Glomerular visceral epithelial cell (primary cell): ENCODE measurements at regions not wholly inside any gene's neighbourhood (a gene's known extent, or its start where the extent isn't known, plus 50 kb on each side); places are given as distances from the start of the nearest gene placed in this dataset.
A peak's percentile ranks its signal among the peaks of the same experiment; 100 is the strongest.
"Not testable (repeated sequence)": the region's sequence is repeated elsewhere in the genome, so short reads cannot be mapped to it uniquely, and the experiment has no call there.

Experiments used
- DNase-seq: peaks from one replicate; pipeline ENCODE4 v3.0.0-alpha.2; 2016; ENCODE audit errors: extremely low spot score

GRCh38 chr10:64732372-64732957, 1211.3 kb downstream of the REEP3 start:
- no peak for DNase-seq

GRCh38 chr10:64733980-64734379, 1212.8 kb downstream of the REEP3 start:
- peak; percentile 46 for DNase-seq

- no peak for DNase-seq
Observed at GRCh38 chr10:64738462-64738861, 1217.3 kb downstream of the REEP3 start.

GRCh38 chr10:64745565-64745964, 1224.4 kb downstream of the REEP3 start:
- DNase-seq = no peak

GRCh38 chr10:64750672-64751071, 1229.5 kb downstream of the REEP3 start:
- no peak for DNase-seq

GRCh38 chr10:64753516-64753915, 1232.3 kb downstream of the REEP3 start:
- DNase-seq = no peak

GRCh38 chr10:64760371-64760770, 1239.2 kb downstream of the REEP3 start:
- no peak for DNase-seq

- DNase-seq = no peak
Observed at GRCh38 chr10:64762861-64763260, 1241.7 kb downstream of the REEP3 start.

GRCh38 chr10:64765498-64765897, 1244.3 kb downstream of the REEP3 start:
- DNase-seq = no peak

- no peak for DNase-seq
Observed at GRCh38 chr10:64771253-64772050, 1250.3 kb downstream of the REEP3 start.

- no peak for DNase-seq
Observed at GRCh38 chr10:64773357-64773756, 1252.2 kb downstream of the REEP3 start.

- not testable (repeated sequence) for DNase-seq
Observed at GRCh38 chr10:64784451-64784850, 1263.2 kb downstream of the REEP3 start.

GRCh38 chr10:64785816-64786215, 1264.6 kb downstream of the REEP3 start:
- no peak for DNase-seq

GRCh38 chr10:64786989-64787388, 1265.8 kb downstream of the REEP3 start:
- DNase-seq = no peak

- DNase-seq = no peak
Observed at GRCh38 chr10:64795847-64796246, 1274.6 kb downstream of the REEP3 start.

GRCh38 chr10:64798297-64798696, 1277.1 kb downstream of the REEP3 start:
- no peak for DNase-seq

GRCh38 chr10:64808233-64808632, 1287.0 kb downstream of the REEP3 start:
- not testable (repeated sequence) for DNase-seq

GRCh38 chr10:64810046-64810445, 1288.8 kb downstream of the REEP3 start:
- DNase-seq = peak; percentile 65

- DNase-seq = no peak
Observed at GRCh38 chr10:64813391-64813790, 1292.2 kb downstream of the REEP3 start.

- DNase-seq = no peak
Observed at GRCh38 chr10:64814201-64814600, 1293.0 kb downstream of the REEP3 start.

- no peak for DNase-seq
Observed at GRCh38 chr10:64829888-64830412, 1308.7 kb downstream of the REEP3 start.

GRCh38 chr10:64830869-64831268, 1309.7 kb downstream of the REEP3 start:
- DNase-seq = no peak

GRCh38 chr10:64840341-64840740, 1319.1 kb downstream of the REEP3 start:
- no peak for DNase-seq
